ACHN (cell line): ENCODE measurements at regions not wholly inside any gene's neighbourhood (a gene's known extent, or its start where the extent isn't known, plus 50 kb on each side); places are given as distances from the start of the nearest gene placed in this dataset.
A peak's percentile ranks its signal among the peaks of the same experiment; 100 is the strongest.
"Not testable (repeated sequence)": the region's sequence is repeated elsewhere in the genome, so short reads cannot be mapped to it uniquely, and the experiment has no call there.

ENCODE experiments used
- DNase-seq: peaks from one replicate; pipeline ENCODE4 v3.0.0-alpha.2; 2015
- in situ Hi-C: cut with HindIII; loops from 2 replicates; pipeline ENCODE4 v1.10.0; 2017; ENCODE audit warnings: low sequenced_read_pairs, low pct_ligation_motif_present, low pct_unique_long_range_greater_than_20kb

DNA sequence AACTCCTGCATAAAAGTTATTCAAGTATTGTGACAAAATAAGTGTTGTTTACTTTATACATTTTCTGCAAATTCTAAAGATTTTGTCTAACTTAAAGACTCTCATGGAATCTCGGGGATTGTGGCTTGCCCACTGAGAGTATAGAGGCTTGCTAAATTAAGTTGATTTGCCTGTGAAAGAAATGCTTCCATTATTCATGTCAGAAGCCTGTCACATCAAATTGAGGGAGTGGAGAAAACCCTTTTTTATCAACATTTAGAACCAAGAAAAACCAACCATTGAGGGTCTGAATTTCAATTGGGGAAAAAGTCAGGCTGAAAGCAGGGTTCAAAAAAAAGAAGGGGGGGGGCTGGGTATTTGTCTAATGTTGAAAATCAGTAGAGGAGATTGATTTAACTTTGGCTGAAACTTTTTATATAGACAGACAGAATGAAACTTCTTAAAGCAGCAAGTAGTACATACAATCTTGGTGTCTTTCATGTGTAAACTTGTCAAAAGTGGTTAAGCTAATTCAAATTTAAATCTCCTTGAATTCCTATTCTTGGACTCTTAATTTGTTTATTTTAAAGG is 144.8 kb upstream of the CXorf66 start:
- in situ Hi-C loops, result no loop called here
- no peak for DNase-seq

DNA sequence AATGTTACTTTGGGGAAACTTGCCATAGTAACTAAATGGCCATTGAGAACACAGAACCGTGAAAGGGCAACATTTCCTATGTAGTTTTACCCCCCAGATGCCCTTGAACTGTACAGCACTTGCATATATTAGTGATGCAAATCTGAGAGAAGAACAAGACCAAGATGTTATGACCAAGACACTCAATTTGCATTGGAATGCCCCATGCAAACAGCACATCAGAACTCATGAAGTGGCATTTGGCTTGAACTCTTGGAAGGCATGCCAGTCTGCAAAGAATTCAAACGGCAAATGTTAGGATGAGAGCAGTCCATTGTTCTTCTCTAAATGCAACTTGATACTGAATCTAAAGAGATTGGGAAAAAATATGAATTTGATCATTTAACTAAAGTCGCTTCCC is 139.4 kb upstream of the CXorf66 start:
- in situ Hi-C loops, result no loop called here
- no peak for DNase-seq

DNA sequence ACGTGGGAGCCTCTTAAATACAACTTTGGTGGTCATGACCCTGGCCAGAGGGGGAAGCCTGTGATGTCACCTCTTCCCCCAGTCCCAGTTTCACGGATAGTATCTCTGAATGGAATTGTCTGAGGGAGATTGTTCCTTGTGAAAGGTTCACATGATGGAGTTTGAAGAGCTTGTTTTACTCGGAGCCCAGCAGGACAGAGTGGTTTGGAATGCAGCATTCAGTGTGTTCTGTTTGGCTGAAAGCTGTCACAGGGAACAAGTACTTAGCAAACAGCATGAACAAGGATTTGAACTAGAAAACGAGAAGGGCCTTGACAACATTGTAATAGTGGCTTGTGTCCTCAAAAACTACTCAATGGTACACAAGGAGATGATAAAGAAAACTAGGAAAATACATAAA is 133.9 kb upstream of the CXorf66 start:
- in situ Hi-C loops, result no loop called here
- no peak for DNase-seq

DNA sequence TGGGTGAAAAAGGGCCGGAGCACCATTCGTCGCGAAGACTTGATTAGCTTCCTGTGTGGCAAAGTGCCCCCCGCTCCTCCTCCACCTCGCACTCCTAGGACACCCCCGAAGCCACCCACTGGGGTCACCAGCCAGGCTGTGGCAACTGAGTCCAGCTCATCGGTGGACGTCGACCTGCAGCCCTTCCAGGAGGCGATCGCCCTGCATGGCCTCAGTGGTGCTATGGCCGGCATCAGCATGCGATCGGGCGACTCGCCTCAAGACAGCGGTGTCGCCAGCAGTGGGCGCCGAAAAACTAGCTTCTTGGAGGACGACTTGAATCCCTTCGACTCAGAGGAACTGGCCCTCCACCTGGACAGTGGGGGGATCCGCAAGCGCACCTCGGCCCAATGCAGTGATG is 126.8 kb upstream of the CXorf66 start:
- in situ Hi-C loops, result no loop called here
- no peak for DNase-seq

DNA sequence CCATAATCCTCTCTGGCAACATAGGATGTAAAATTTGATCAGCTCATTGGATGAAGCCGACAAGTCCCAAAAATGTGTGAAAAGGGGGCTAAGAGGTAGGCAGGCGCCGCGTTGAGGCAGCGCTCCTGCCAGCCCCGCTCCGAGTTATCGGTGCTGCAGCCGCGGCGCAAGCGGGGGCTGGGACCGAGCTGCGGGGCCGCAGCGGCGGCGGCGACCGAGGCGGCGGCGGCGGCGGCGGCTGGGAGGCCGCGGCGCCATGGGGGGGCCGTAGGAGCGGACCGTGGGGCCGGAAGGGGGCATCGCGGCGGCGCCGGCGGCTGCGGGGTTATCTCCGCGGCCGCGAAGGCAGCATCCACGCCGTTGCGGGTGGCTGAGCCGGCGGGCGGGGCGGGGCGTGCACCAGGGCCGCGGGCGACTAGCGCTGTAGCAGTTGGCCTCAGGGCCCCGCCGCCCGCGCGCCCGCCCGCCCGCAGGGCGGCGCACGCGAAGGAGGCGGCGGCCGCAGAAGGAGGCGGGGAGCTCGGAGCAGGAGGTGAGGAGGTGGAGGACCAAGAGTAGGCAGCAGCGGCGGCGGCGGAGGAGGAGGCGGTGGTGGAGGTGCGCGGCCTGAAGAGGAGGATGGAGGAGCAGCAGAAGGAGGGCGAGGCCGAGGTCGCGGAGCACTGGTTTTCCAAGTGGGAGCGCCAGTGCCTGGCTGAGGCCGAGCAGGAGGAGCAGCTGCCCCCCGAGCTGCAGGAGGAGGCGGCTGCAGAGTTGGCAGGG is 126.0 kb upstream of the CXorf66 start:
- DNase-seq, result peak; percentile 13
- in situ Hi-C loops, result no loop called here

- DNase-seq, result no peak
- in situ Hi-C loops, result no loop called here
Observed at GRCh38 chrX:140090800-140091124, 125.4 kb upstream of the CXorf66 start.

- in situ Hi-C loops, result no loop called here
- no peak for DNase-seq
Observed at GRCh38 chrX:140088438-140088837, 123.1 kb upstream of the CXorf66 start.

- no peak for DNase-seq
- in situ Hi-C loops, result no loop called here
Observed at GRCh38 chrX:140087875-140088274, 122.6 kb upstream of the CXorf66 start.

- no peak for DNase-seq
- in situ Hi-C loops, result no loop called here
Observed at GRCh38 chrX:140086691-140087090, 121.4 kb upstream of the CXorf66 start.

DNA sequence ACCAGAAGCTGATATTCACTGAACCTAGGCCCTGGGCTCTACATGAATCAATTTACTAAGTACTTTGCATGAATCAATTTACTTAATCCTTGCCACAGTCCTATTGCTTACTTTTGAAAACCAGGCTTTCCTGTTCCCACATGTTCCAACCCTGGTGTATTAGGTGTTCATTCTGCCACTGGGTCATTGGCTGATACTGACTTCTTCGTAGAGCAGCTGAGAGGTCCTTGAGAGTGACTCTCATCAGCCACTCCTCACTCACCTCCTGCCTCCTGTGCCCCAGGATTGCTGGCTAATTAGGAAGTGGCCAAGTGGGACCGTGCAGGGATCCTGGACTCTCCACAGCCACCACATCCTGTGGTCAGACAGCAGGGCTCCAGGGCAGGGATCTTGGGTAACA is 109.5 kb upstream of the CXorf66 start:
- DNase-seq, in situ Hi-C loops: not testable (repeated sequence)

DNA sequence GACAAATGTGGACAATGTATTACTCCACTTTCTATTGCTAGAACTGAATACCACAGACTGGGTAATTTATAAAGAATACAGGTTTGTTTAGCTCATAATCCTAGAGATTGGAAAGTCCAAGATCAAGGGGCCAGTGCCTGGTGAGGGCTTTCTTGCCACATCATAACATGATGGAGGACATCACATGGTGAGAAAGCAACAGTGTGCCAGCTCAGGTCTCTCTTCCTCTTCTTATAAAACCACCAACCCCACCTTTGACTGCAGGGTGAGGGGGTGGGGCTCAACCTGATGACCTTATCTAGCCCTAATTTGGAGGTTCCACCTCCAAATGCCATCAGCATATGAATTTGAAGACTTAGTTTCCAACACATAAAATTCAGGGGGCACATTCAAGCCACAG is 105.7 kb upstream of the CXorf66 start:
- no peak for DNase-seq
- in situ Hi-C loops, result no loop called here

DNA sequence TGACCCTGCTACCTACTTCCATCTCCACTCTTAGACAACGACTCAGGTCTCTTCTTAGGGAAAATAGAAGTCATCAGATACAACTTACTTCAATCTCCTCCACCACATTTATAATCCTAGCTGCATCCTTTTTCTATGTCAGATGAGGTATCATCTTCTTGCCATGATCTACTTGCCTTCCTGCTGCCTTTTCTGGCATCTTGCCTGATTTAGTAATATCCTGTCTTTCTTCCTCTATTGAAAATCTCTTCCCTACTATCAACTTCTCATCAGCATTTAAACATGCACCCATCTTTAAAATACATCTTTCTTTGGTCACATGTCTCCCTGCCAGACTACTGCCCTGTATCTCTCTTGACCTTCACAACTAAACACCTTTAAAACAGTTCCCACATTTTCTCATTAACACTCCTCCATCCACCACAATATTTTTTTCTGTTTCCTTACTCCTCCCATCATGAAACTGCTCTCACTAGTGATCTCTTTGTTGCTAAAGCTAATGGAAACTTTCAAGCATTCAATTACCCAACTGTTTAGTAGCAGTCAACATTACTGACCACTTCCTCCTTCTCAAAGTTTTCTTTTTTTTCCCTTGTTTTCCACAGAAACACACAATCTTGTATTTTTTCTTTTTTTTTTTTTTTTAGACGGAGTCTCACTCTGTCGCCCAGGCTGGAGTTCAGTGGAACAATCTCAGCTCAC is 100.8 kb upstream of the CXorf66 start:
- DNase-seq, result no peak
- in situ Hi-C loops, result no loop called here

- in situ Hi-C loops, result no loop called here
Observed at GRCh38 chrX:140064993-140065392, 99.7 kb upstream of the CXorf66 start.

DNA sequence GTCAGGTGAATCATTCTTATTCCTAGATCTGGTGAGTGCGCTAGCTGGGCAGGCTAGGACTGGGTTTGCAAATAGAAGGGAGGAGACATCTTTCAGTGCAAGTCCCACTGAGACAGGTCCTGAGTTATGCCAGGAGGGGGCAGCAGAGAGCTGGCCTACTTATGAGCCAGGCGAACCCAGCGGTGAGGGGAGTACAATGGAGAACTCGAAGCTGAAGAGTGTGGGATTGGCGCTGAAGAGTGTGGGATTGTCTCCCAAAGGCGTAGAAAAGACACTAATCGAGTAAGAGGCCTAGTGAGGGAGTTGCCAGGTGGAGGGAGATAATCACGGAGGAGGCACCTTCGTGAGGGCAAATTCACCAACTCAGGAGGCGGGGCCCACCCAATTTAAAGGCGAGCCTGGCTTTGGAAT is 91.7 kb upstream of the CXorf66 start:
- peak; percentile 57 for DNase-seq
- in situ Hi-C loops, result no loop called here

More at GRCh38 chrX:140064993-140065392, 99.7 kb upstream of the CXorf66 start:
- no peak for DNase-seq

DNA sequence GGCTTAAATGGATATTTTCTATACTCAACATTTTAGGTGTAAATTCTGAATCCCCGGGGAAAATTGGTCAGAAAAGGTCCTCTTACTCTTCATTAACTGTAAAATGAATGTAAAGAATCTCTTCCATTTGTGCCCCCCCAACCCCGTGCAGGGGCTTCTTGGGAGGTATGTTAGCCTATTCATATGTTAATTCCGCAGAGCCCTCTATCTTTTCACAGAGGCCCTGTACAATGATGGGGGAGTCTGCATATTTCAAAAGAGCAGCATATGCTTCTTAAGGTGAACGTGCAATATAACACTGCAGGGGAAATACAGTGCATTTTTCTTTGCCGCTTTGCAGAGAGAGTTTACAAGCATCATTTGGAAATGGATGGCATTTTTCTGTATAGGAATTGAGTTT is 88.5 kb upstream of the CXorf66 start:
- DNase-seq, result no peak
- in situ Hi-C loops, result no loop called here

- in situ Hi-C loops, result no loop called here
- DNase-seq, result peak; percentile 4
Observed at GRCh38 chrX:140050906-140051305, 85.6 kb upstream of the CXorf66 start.

- in situ Hi-C loops, result no loop called here
- DNase-seq, result peak; percentile 43
Observed at GRCh38 chrX:140040386-140040785, 75.1 kb upstream of the CXorf66 start.

- in situ Hi-C loops, result no loop called here
- DNase-seq, result no peak
Observed at GRCh38 chrX:140038842-140039241, 73.5 kb upstream of the CXorf66 start.

DNA sequence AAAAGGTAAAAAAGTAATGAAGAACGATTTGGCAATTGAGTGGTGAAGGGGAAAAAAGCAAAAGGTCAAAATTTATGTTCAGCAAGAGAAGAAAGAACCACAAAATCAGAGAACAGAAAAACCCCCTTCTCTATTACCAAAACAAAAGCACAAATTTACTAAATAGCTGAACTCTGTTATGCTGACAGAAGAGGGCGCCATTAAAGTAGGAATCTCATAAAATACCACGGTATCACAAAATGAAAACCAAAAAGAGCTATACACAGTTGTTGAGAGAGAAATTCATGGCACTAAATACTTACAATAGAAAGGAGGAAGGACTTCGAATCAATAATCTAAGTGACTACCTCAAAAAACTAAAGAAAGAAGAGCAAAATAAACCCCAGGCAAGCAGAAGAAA is 69.6 kb upstream of the CXorf66 start:
- DNase-seq, result peak; percentile 8
- in situ Hi-C loops, result no loop called here

DNA sequence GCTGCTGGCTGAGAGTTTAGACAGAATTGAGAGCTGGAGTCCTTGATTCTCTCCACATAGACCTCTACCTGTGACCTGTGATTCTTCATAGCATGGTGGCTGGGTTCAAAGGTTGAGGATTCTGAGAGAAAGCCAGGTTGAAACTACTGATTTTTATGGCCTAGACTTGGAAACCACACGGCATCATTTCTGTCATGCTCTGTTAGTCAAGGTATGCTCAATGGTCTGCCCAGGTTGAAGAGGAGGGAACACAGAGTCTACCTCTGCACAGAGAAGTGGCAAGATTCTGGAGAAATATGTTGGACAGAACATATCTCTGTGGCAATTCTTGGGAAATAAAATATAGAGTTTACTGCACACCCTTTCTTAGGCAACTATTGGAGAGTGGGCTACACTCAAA is 57.2 kb upstream of the CXorf66 start:
- in situ Hi-C loops, result no loop called here
- DNase-seq, result no peak
